NCI-H2196 treated with DMSO at 0.1 percent for 48 hours (cell line): ENCODE measurements at regions not wholly inside any gene's neighbourhood (a gene's known extent, or its start where the extent isn't known, plus 50 kb on each side); places are given as distances from the start of the nearest gene placed in this dataset.
A peak's percentile ranks its signal among the peaks of the same experiment; 100 is the strongest.
"Not testable (repeated sequence)": the region's sequence is repeated elsewhere in the genome, so short reads cannot be mapped to it uniquely, and the experiment has no call there.

Experiments used
- DNase-seq: peaks from one replicate; lab custom pipeline; 2025; ENCODE audit not compliant: unreplicated experiment; lab: John Stamatoyannopoulos, UW

DNA sequence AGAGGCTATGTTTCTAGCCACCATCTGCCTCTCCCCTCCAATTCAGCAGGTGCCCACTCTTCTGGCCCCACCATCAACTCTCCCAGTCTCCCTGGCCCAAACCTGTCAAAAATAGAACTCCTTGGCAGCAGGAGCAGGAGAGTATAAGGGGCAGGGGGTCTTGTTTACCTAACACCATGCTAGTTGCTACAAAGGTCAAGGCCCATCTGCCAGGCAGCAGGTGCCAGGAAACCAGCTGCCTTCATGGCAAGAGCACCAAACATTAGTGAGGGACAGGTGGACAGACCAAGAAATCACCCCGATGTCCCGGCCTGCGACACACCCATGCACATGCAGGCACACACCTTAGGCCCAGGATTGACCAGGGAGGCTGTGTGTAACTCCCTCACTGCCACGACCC is 387.9 kb downstream of the BUD13 start:
- DNase-seq: no peak

DNA sequence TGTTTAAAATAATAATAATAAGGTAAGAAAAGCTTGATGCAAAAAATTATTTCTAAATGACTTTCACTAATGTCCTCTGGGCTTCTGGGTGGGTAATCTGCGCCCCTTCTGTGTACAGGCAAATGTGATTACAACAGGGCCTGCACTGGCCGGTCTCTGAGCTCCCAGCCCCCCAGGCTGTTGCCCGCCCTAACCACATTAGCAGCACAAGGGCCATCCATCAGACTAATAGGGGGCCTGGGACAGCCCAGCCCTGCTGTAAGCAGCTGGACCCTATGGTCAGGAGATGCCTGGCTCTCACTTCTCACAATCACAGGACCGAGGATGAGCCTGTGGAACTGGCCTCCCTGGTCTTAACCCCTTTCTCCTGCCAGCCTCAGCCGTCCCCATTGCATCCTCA is 388.4 kb downstream of the BUD13 start:
- DNase-seq: no peak

DNA sequence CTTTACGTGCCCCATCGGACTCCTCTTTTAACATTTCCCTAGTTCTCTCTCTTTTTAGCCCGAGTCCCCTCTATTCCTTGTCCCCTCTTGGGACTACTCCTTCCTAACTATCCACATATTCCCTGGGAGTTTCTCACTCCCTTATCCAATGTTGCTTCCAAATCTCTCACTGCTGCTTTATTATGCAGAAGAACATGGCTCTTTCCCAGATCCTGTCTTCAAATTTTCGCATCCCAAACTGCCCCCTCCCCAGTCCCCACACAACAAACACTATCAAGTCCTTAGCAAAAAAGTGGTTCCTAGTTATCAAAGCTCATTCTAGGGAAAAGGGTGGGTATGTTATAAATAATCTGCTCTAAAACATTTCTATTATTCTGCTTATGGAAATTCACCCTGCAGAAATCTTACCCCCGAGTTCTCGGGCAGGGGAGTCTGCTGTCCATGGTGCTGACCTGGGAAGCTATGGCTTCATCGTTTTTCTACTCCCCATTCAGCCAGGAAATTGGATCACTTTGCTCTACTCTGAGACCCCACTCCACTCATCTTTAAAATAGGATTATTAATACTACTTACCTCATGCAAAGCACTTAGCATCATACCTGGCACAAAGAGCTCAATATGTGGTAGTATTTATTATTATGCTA is 393.5 kb downstream of the BUD13 start:
- DNase-seq: no peak

DNA sequence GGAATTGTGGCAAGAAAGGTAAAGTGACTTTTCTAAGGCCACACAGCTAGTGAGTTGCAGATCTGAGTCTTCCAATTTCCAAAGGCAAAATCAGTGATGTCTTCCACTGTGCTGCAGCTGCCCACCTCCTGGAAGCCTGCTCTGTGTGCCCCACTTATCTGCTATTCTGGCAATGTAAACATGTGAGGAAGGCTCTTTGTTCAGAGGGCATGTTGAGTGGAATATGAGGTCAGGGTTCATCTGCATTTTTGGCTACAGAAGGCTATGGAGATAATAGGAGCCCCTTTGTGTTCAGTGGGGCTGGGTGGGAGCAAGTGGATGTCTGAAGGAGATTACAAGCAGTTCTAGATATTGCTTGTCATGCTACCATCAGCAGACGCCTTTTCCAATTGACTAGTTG is 396.2 kb downstream of the BUD13 start:
- peak; percentile 29 for DNase-seq

DNA sequence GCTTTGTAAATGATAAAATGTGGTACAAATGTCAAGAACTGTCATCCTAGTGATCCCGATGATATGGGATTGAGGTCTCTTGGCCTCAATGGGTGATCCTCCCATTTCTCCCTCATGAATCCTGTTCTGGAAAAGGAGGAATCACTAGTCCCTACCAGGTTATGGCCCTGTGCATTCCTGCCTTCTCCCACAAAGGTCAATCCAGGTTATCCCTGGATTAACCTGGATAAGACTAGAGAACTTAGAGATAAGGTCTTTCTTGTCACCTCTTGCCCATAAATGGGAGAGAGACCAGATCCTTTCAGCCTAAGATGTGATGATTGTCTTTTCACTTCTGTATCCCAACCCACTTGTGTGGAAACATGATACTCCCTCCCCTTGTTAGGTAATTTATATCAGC is 396.7 kb downstream of the BUD13 start:
- DNase-seq: no peak

DNA sequence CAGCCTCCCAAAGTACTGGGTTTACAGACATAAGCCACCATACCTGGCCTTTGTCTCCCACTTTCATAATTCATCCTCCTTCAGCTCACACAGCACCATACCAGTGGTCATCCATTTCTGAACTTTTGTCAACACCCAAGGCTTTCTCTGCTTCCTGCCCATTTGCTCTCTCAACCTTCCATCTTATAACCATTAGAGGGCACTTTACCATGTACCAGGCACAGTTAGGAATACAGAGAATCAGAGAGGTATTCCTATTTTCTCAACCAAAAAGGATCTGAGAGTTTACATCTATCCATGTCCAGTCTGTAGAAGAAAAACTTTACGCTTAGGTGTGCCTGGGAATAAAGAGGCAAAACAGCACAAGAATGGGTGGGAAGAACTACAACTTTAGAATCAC is 397.6 kb downstream of the BUD13 start:
- DNase-seq: no peak

DNA sequence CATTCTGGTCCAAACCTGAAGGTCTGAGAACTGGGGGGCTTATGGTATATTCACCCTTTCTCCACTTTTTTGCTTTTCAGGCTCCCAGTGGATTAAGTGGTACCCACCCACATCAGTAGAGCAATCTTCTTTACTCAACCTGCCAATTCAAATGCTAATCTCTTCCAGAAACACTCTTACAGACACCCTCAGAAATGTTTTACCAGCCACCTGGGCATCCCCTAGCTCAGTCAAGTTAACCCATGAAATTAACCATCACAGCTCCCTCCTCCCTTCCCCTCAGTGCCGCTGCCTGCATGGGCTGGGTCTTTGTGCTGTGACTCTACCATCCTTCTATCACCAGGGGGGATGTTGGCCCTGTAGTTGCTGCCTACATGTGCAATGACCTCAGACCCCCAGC is 398.7 kb downstream of the BUD13 start:
- DNase-seq: no peak

DNA sequence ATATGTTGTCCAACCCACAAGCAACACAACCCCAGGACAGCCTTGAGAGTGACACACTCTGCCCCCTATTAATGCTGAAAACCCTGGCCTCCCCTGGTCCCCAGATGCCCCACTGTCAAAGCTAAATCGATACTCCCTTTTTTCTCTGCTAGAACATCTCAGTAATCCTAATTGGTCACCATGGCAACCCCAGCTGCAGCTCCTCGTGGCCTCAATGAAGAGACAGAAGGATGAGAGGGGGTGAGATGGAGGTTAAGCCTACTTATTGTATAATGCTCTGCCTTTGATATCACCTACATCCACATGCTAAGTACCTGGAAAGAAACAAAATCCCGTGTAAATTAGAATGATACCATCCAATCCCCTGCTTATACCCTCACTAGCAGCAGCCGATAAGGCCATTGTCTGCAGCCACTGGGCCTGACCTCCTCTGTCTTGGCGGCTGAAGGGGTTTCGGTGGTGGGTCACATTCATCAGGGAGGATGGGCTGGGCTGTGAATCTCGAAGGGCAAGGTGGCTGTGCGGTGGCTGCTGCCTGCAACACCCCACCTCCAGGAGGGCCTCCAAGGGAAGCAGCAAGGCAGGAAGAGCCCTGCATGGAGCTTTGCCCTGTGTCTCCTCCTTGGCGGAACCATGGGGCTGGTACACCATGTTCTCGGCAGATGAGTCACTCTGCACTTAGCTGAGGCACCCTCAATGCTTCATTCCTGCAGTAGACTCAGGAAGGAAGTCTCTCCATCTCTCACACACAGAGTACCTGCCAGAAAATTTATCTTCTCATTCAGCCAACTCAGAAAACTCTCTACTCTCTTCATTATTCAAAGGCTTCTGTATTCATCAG is 399.5 kb downstream of the BUD13 start:
- no peak for DNase-seq

DNA sequence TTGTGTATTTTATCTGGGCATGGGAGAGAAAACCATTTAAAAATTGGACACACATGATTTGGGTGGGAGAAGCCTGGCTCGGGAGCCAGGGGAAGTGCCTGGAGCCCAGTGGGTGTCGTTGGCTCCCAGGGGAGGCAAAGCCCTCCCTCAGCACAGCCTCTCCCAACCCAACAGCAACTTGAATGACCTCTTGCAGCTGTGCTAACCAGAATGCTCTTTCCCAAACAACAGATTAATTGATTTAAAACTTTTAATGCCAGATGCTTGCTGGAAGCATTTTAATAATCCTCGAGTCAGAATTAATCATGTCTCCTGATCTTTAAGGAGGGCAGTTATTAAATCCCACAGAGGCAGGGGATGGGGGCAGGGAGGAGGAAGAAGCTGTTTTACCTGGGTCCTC is 401.6 kb downstream of the BUD13 start:
- no peak for DNase-seq

DNA sequence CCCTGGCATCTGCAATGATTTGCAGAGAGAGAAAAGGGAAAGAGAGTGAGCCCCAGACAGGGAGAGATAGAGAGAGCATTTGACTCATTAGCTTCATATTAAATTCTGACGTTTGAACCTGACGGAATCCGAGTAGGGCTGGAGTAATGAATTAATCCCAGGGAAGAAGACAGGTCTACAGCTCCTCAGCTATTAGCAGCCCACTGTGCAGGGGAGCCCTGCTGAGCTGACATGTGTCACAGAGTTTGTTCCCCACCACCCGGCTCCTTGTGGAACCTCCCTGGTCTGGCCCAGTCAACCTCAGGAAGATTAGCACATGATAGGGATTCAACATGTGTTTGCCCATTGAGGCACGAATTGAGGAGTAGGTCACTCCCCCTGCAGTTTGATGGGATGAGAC is 404.0 kb downstream of the BUD13 start:
- no peak for DNase-seq

DNA sequence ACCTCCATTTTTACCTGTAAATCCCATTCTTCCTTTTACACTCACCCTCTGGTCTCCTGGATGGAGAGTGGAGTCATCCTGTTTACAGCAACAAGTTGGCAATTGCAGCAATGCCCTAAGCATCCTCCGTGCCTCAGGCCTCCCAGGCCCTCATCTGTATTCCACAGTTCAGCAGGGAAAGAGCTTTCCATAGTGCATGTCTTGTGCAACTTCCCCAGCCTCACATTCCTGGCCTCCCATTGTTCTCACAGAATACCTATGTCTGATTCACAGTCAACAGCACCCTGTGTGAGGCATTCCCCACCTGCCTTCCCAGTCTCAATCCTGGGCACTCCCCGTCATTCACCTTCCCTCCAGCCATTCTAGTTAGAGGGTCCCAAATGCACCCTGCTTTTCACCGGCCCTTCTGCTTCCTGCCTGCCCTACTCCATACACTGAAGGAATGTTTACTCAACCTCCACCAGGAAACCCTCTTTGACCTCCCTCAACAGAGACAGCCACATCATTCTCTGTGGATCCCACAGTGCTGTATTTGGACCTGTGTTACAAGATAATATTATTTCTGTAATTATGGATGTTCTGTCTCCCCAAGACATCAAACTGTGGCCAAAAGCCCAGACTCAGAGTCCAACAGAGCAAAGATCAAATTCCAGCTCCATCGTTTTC is 405.7 kb downstream of the BUD13 start:
- DNase-seq: no peak

DNA sequence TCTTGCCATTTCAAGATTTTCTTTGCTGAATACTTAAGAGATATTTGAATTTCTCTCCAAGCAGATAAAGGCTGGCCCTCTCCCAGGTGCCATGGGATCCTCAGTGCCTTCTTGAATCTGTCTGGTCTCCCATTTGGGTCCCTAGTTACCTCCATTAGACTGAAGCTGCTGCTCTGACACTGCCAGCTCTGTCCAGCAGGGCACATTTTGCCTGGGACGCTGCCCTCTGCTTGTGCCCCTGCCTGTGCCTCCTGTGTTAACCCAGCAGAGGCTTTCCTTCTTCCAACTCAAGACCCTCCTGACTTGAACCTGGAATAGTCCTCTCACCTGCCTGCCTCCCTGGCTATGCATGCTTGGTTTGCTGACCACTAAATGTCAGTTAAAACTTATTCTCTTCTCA is 406.3 kb downstream of the BUD13 start:
- no peak for DNase-seq

DNA sequence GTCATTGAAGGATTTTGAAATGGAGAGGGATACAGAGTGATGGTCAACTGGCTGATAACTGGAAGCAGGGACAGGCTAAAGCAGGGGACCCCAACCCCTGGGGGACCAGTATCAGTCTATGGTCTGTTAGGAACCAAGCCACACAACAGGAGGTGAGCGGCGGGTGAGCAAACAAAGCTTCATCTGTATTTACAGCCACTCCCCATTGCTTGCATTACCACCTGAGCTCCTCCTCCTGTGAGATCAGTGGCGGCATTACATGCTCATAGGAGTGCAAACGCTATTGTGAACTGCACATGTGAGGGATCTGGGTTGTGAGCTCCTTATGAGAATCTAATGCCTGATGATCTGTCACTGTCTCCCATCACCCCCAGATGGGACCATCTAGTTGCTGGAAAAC is 407.9 kb downstream of the BUD13 start:
- DNase-seq: not testable (repeated sequence)

DNA sequence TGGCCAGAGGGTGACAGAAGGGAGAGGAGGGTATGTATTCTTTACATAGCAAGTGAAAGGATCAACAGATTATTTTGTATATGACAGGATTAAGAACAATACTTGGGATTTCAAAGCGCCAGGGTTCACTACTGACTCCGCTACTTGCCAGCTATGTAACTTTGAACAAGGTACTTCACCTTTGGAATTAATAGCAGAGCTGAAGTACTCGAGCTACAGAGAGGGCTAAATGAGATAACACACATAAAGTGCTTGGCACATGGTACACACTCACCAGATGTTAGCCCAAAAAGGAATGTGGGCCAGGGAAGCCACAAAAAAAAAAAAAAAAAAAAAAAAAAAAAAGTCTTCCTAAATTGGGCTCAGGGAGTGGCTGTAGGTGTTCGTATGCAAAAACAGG is 408.4 kb downstream of the BUD13 start:
- no peak for DNase-seq

DNA sequence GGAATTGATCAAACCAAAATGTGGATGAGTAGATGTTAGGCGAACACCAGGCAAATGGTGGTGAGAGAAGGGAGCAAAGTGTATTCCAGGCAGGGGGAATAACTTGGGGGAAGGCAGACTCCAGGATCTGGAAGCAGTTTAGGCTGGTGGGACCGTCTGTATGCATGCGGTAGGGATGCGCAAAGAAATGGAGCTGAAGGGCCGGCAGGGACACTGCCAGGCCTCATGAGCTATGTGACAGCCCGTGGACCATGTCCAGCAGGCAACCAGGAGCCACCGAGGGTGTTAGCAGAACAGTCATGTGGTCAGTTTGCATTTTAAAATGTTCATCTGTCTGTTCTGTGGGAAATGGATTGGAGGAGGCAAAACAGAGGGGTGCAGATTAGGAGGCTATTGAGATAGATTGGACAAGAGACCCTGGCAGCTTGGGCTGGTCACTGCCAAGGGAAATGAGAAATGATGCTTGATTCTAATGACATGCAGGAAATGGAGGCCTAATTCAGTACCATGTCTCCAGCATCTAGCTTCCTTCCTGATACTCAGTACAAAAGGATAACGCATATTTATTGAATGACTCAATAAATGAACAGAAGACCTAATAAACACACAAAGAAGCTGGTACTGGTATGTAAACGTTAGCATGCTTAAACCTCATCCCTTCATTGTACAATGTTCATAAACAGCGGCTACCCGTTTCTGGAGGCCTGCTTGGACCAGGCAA is 412.4 kb downstream of the BUD13 start:
- DNase-seq: no peak

DNA sequence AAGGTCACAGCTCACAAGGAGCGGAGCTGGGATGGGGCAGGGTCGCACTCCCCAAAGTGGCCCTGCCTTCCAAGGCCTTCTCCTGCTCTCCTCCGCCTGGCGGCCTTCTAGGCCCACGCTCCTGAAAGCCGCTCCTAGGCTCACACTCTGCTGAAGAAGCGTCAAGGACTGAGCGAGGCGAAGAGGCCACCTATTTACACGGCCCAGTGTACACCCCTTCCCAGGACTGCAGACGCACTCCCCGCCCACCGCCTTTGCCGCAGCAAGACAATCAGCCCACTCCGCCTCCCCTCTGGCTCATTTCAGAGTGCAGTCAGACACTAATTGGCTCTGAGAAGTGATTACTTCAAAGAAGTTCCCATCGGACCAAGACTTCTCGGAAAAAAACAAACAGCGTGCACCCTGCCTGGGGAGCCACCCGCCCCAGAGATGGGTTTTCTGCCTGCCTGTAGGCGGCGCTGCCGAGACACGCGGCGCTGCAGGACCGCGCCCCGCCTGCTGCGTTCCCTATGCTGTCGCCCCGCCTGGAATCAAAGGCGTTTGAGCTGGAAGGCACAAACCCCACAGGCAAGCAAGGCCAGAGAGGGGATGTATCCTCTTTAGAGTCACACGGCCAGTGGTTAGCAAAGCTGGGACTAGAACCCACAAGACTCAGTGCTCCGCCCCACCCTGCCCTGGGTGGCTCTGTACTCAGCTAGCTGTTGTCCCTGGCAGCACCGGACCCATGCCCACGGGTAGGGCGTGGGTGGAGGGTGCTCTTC is 414.8 kb downstream of the BUD13 start:
- DNase-seq: no peak

DNA sequence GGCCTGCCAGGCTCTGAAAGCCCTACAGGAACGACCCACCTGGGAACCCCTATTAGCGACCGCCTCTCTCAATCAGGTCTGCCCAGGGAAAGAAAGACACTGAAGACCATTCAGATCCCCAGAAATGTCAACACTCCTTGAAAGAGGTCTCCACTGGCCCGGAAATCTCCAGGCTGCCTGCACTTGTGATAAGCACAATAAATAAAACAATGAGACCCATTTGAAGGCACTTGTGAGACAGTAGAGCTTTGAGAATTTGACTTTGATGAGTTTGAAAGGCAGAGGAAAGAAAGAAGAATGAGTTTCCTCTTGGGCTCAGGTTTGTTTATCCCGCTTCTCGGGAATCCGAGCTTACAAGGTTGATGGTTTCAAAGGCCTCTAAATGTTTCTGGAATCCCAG is 416.3 kb downstream of the BUD13 start:
- DNase-seq: no peak

DNA sequence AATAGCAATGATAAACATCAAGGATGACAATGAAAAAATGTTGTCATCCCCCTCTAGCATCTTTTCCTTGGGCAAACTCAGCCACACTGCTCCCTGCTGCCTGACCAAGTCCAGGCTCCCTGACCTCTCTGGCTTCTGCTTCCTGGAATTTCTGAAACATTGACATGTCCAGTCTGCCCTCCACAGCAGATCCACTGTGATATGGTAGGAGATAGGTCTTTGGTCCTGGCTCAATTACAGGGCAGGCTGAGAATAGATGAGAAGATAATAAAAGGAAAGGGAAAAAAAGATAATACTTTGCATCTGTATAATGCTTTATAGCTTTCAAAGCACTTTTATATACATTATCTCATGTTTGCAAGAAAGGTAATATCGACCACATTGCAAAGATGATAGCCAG is 417.7 kb downstream of the BUD13 start:
- DNase-seq: no peak

DNA sequence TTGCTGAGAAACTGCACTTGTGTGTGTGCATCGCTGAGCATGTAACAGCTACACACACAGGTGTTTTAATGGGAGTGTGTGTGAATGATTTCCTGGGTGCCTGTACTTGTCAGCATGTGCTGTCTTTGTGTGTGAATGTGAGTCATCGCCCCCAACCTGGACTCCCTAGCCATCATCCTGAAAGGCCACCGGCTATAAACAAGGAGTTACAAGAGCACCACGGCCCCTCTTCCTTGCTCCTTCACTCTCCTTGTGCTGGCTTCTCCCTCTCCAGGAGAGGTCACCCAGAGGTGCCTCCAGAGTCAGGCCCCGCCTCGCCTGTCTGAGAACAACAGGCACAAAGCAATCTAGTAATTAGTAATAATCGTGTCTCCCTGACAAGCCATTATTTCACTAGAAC is 419.2 kb downstream of the BUD13 start:
- DNase-seq: no peak

DNA sequence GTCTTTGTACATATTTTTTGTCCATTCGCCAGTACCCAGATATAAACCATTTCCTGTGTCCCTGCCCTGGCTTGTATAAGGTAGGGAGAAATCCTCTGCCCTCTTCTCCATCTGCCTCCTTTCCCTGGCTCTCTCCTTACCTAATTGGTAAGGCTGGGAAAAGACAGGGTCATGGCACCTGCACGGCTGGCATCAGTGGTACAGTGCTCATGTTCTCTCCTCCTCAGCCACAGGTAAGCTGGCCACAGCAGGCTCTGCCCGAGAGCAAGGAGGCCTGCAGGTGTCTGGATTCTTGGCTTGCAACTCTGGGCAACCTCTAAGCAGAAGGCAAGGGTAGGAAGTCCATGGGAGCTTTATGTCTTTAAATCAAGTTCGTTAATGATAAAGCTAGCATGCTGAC is 419.9 kb downstream of the BUD13 start:
- no peak for DNase-seq

DNA sequence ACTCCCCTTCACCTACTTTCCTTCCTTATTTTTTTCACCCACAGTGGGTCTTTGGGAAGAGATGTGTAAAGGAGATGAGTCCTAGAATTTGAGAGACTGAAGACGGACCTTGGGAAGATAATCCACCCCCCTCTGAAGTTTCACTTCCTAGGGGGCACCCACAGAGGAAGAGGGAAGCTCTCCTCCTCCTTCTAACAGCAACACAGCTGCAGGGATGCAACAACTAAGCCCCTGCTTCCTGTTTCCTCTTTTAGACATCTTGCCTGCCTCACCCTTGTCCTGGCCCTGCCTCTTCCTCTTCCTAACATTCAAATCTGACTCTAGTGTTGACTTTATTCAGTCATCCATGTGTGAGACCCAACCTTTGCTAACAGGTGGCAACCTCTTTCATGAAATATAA is 424.6 kb downstream of the BUD13 start:
- DNase-seq: no peak
